ENCODE measurements at regions not wholly inside any gene's neighbourhood (a gene's known extent, or its start where the extent isn't known, plus 50 kb on each side); places are given as distances from the start of the nearest gene placed in this dataset.

DNA sequence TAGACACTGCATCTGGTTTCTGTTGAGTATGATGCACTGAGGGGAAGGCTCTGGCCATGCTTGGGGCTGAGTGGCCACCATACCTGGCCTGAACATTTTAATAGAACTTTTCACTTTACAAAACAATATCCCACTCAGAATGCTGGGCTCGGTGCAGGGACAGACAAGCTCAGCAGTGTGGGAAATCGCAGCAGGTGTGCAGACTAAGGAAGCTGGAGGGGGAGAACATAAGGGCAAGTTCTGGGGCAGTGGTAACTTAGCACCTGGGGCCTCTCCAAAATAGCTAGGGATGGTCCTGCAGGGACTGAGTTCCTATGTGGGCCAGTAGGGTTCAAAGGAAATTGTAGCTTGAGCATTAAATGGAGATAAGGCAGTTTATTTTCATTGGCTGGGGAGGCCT, 90.9 kb upstream of the RNU6-1 start:
- no peak for TF ChIP-seq POLR2A (IDR thresholded peaks at IDR 0.05; ENCODE audit: low read depth, low read length)
- TF ChIP-seq, protein P1, sequence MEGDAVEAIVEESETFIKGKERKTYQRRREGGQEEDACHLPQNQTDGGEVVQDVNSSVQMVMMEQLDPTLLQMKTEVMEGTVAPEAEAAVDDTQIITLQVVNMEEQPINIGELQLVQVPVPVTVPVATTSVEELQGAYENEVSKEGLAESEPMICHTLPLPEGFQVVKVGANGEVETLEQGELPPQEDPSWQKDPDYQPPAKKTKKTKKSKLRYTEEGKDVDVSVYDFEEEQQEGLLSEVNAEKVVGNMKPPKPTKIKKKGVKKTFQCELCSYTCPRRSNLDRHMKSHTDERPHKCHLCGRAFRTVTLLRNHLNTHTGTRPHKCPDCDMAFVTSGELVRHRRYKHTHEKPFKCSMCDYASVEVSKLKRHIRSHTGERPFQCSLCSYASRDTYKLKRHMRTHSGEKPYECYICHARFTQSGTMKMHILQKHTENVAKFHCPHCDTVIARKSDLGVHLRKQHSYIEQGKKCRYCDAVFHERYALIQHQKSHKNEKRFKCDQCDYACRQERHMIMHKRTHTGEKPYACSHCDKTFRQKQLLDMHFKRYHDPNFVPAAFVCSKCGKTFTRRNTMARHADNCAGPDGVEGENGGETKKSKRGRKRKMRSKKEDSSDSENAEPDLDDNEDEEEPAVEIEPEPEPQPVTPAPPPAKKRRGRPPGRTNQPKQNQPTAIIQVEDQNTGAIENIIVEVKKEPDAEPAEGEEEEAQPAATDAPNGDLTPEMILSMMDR (IDR thresholded peaks at IDR 0.05; ENCODE audit: extremely low read depth in 1 of 2, insufficient read depth in 1 of 2, low read depth in 1 of 2, low read length in 2 of 2), result no peak
- no peak for TF ChIP-seq POLR2AphosphoS5 (IDR thresholded peaks at IDR 0.05; ENCODE audit: insufficient read depth, low read depth, low read length)
- TF ChIP-seq MAX (IDR thresholded peaks at IDR 0.05; ENCODE audit: insufficient read depth, insufficient read length), result no peak
- TF ChIP-seq MYC (IDR thresholded peaks at IDR 0.05; ENCODE audit: low read depth, low read length), result no peak
